Small intestine (tissue), 7 donors: ENCODE measurements at regions not wholly inside any gene's neighbourhood (a gene's known extent, or its start where the extent isn't known, plus 50 kb on each side); places are given as distances from the start of the nearest gene placed in this dataset.

Experiments used
- DNase-seq, 2 donors: peaks; one replicate each; pipeline versions ENCODE4 v3.0.0 to v3.0.0-alpha.2; 2013
- FAIRE-seq: peaks from 2 replicates; lab custom pipeline; 2012; peaks lifted over from hg19 to GRCh38; lab: Jason Lieb, UNC
- H3K27ac ChIP-seq, 3 donors: one replicate each; pipeline ENCODE4 v1.5.1; 2013; ENCODE audit warnings: low read length in 2 of 3, mild to moderate bottlenecking in 2 of 3, control low read depth in 1 of 3, inconsistent platforms in 1 of 3, low read depth in 1 of 3, moderate library complexity in 1 of 3
- H3K27me3 ChIP-seq, 3 donors: one replicate each; pipeline ENCODE4 v1.6.1; 2013; ENCODE audit warnings: low read length in 3 of 3, inconsistent platforms in 1 of 3; ENCODE audit not compliant: control insufficient read depth in 3 of 3, insufficient read depth in 3 of 3
- H3K36me3 ChIP-seq, 3 donors: one replicate each; pipeline ENCODE4 v1.6.1; 2013; ENCODE audit warnings: low read length in 3 of 3, inconsistent platforms in 1 of 3, low read depth in 1 of 3, mild to moderate bottlenecking in 1 of 3, moderate library complexity in 1 of 3; ENCODE audit not compliant: control insufficient read depth in 3 of 3, insufficient read depth in 2 of 3
- H3K4me1 ChIP-seq, 3 donors: one replicate each; pipeline ENCODE4 v1.6.1; 2013; ENCODE audit warnings: low read length in 2 of 3, inconsistent platforms in 1 of 3, low read depth in 1 of 3, mild to moderate bottlenecking in 1 of 3, moderate library complexity in 1 of 3; ENCODE audit not compliant: control insufficient read depth in 3 of 3, insufficient read depth in 2 of 3
- H3K4me3 ChIP-seq, 3 donors: one replicate each; pipeline ENCODE4 v1.5.1; 2013; ENCODE audit warnings: low read length in 3 of 3, control low read depth in 1 of 3, inconsistent platforms in 1 of 3, low read depth in 1 of 3, mild to moderate bottlenecking in 1 of 3, moderate library complexity in 1 of 3
- H3K9me3 ChIP-seq, 2 donors: one replicate each; pipeline ENCODE4 v1.6.1; 2013; ENCODE audit warnings: low read depth in 1 of 2, low read length in 1 of 2; ENCODE audit not compliant: control insufficient read depth in 2 of 2, insufficient read depth in 1 of 2
- WGBS, 3 donors: extraction: QIAGEN DNeasy Blood & Tissue Kit; methylation state at CpG; one replicate each; pipeline ENCODE4 v1.1.7; 2013; 5-methylcytosine and 5-hydroxymethylcytosine counted together
- donor health status: healthy with polysubstance abuse.
- donor health status: control.
- donor health status: control.
- donor health status: Bipolar disorder and iron deficiency.
- donor health status: healthy.

- 52 to 68% (median 58%) methylated on average over 3 of the region's 3 CpGs for whole genome bisulfite sequencing, 3 donors
Observed at GRCh38 chr4:155094201-155094820, 114.1 kb upstream of the NPY2R start.

GRCh38 chr4:155099231-155099630 lies 109.2 kb upstream of the NPY2R start:
- FAIRE-seq (no peak), DNase-seq (no peak)
- Histone ChIP-seq H3K4me3 (no peak overlapping the region), H3K4me1 (no peaks in the 10 kb centered on the region), H3K27ac (no peak overlapping the region), H3K27me3 (no peaks in the 10 kb centered on the region), H3K9me3 (no peaks in the 10 kb centered on the region), H3K36me3 (no peaks in the 10 kb centered on the region)
- 67 to 95% (median 91%) methylated on average over 1 of the region's 1 CpG for WGBS, 3 donors

More at GRCh38 chr4:155094201-155094820, 114.1 kb upstream of the NPY2R start:
- no peaks in the 10 kb centered on the region for H3K4me1 ChIP-seq
- H3K27ac ChIP-seq, result no peak overlapping the region
- FAIRE-seq (no peak), DNase-seq (no peak)
- H3K36me3 ChIP-seq, result no peaks in the 10 kb centered on the region
- H3K4me3 ChIP-seq, result no peak overlapping the region
- H3K27me3 ChIP-seq, result no peaks in the 10 kb centered on the region
- H3K9me3 ChIP-seq, result no peaks in the 10 kb centered on the region

- Histone ChIP-seq H3K36me3 (no peaks in the 10 kb centered on the region), H3K4me3 (no peak overlapping the region), H3K4me1 (no peaks in the 10 kb centered on the region), H3K27ac (no peak overlapping the region), H3K9me3 (no peaks in the 10 kb centered on the region), H3K27me3 (no peaks in the 10 kb centered on the region)
- FAIRE-seq (no peak), DNase-seq (peak in 1 of 2 donors; percentile 8)
- WGBS, 3 donors, result 30 to 48% (median 43%) methylated on average over 1 of the region's 1 CpG
Observed at GRCh38 chr4:155106629-155107028, 101.8 kb upstream of the NPY2R start.

- Histone ChIP-seq H3K4me1 (no peaks in the 10 kb centered on the region), H3K4me3 (no peak overlapping the region), H3K9me3 (no peaks in the 10 kb centered on the region), H3K27ac (no peak overlapping the region), H3K27me3 (no peaks in the 10 kb centered on the region), H3K36me3 (no peaks in the 10 kb centered on the region)
- FAIRE-seq, result no peak
- DNase-seq, result peak in 1 of 2 donors; percentile 6
- WGBS, 3 donors, result 17 to 48% (median 35%) methylated on average over 3 of the region's 3 CpGs
Observed at GRCh38 chr4:155107059-155107458, 101.4 kb upstream of the NPY2R start.

GRCh38 chr4:155114790-155115189 lies 93.6 kb upstream of the NPY2R start:
- no peaks in the 10 kb centered on the region for H3K4me1 ChIP-seq
- FAIRE-seq, result no peak
- peaks cover 0 to 6% of the 10 kb centered on the region in 2 donors for H3K9me3 ChIP-seq
- no peak overlapping the region for H3K27ac ChIP-seq
- no peaks in the 10 kb centered on the region for H3K36me3 ChIP-seq
- DNase-seq, result no peak
- H3K27me3 ChIP-seq, result no peaks in the 10 kb centered on the region
- no peak overlapping the region for H3K4me3 ChIP-seq

GRCh38 chr4:155119006-155119405 lies 89.4 kb upstream of the NPY2R start:
- no peak overlapping the region for H3K27ac ChIP-seq
- no peaks in the 10 kb centered on the region for H3K9me3 ChIP-seq
- H3K4me1 ChIP-seq, result no peaks in the 10 kb centered on the region
- H3K36me3 ChIP-seq, result no peaks in the 10 kb centered on the region
- FAIRE-seq (no peak), DNase-seq (no peak)
- no peak overlapping the region for H3K4me3 ChIP-seq
- H3K27me3 ChIP-seq, result no peaks in the 10 kb centered on the region

GRCh38 chr4:155120536-155120935 lies 87.9 kb upstream of the NPY2R start:
- Histone ChIP-seq H3K4me1 (no peaks in the 10 kb centered on the region), H3K9me3 (no peaks in the 10 kb centered on the region), H3K36me3 (no peaks in the 10 kb centered on the region), H3K27me3 (no peaks in the 10 kb centered on the region), H3K4me3 (no peak overlapping the region), H3K27ac (no peak overlapping the region)
- FAIRE-seq (no peak), DNase-seq (no peak)
- WGBS, 3 donors, result 38 to 63% (median 39%) methylated on average over 1 of the region's 1 CpG

GRCh38 chr4:155122382-155122781 lies 86.1 kb upstream of the NPY2R start:
- Histone ChIP-seq H3K27ac (no peak overlapping the region), H3K9me3 (no peaks in the 10 kb centered on the region), H3K4me3 (no peak overlapping the region), H3K36me3 (no peaks in the 10 kb centered on the region), H3K4me1 (no peaks in the 10 kb centered on the region), H3K27me3 (no peaks in the 10 kb centered on the region)
- no peak for FAIRE-seq
- no peak for DNase-seq
- WGBS, 3 donors, result 76 to 82% (median 78%) methylated on average over 5 of the region's 5 CpGs

GRCh38 chr4:155134136-155134535 lies 74.3 kb upstream of the NPY2R start:
- H3K27me3 ChIP-seq, result no peaks in the 10 kb centered on the region
- no peak overlapping the region for H3K27ac ChIP-seq
- H3K9me3 ChIP-seq, result no peaks in the 10 kb centered on the region
- no peaks in the 10 kb centered on the region for H3K36me3 ChIP-seq
- DNase-seq (no peak), FAIRE-seq (no peak)
- H3K4me1 ChIP-seq, result no peaks in the 10 kb centered on the region
- H3K4me3 ChIP-seq, result no peak overlapping the region
